CD14-positive monocyte (primary cell): ENCODE measurements at regions not wholly inside any gene's neighbourhood (a gene's known extent, or its start where the extent isn't known, plus 50 kb on each side); places are given as distances from the start of the nearest gene placed in this dataset.

ENCODE experiments used
- DNase-seq, 3 donors: peaks; one replicate each; pipeline ENCODE4 v3.0.0-alpha.2; 2011 to 2022
- H2AFZ ChIP-seq: 2 replicates; pipeline ENCODE4 v1.6.0; 2012; ENCODE audit warnings: mild to moderate bottlenecking, low read depth, low read length, inconsistent platforms; ENCODE audit not compliant: insufficient read depth, poor library complexity, severe bottlenecking
- H3K27ac ChIP-seq, 2 donors: 1 replicate in 1 of 2; 2 replicates in 1 of 2; pipeline ENCODE4 v1.5.1; 2012 to 2013; ENCODE audit warnings: low read length in 2 of 2, control low read depth in 1 of 2, inconsistent platforms in 1 of 2, low read depth in 1 of 2, mild to moderate bottlenecking in 1 of 2
- H3K27me3 ChIP-seq, 2 donors: one replicate each; pipeline versions ENCODE4 v1.6.0 to v1.6.1; 2011 to 2013; ENCODE audit warnings: low read length in 2 of 2; ENCODE audit not compliant: control insufficient read depth in 2 of 2, insufficient read depth in 2 of 2
- H3K36me3 ChIP-seq, 2 donors: replicated peaks in 1 of 2; 1 replicate in 1 of 2; 2 replicates in 1 of 2; pipeline versions ENCODE4 v1.5.1 to v1.6.1; 2012 to 2013; ENCODE audit warnings: low read length in 2 of 2, control low read depth in 1 of 2, inconsistent platforms in 1 of 2, mild to moderate bottlenecking in 1 of 2; ENCODE audit not compliant: insufficient read depth in 2 of 2, control insufficient read depth in 1 of 2
- H3K4me1 ChIP-seq, 2 donors: 1 replicate in 1 of 2; 2 replicates in 1 of 2; pipeline versions ENCODE4 v1.5.1 to v1.6.1; 2012 to 2013; ENCODE audit warnings: low read length in 2 of 2, control low read depth in 1 of 2, inconsistent platforms in 1 of 2, mild to moderate bottlenecking in 1 of 2, moderate library complexity in 1 of 2; ENCODE audit not compliant: insufficient read depth in 2 of 2, control insufficient read depth in 1 of 2
- H3K4me2 ChIP-seq: replicated peaks from 2 replicates; pipeline ENCODE3; 2012; ENCODE audit warnings: low read length, moderate library complexity, mild to moderate bottlenecking; ENCODE audit not compliant: poor library complexity, severe bottlenecking; ENCODE audit errors: extremely low read depth
- H3K4me3 ChIP-seq, 3 experiments: fragments of 200-600 bp in 1 of 3; sonication (generic) in 1 of 3; replicated peaks in 1 of 3; 1 replicate in 2 of 3; 2 replicates in 1 of 3; pipeline ENCODE4 v1.5.1; 2011 to 2013; ENCODE audit warnings: low read length in 3 of 3, mild to moderate bottlenecking in 3 of 3, control low read depth in 2 of 3, low read depth in 2 of 3, inconsistent platforms in 1 of 3, moderate library complexity in 1 of 3
- H3K79me2 ChIP-seq: 2 replicates; pipeline ENCODE4 v1.6.0; 2012; ENCODE audit warnings: mild to moderate bottlenecking, control low read depth, inconsistent platforms, low read length, moderate library complexity; ENCODE audit not compliant: insufficient read depth
- H3K9ac ChIP-seq: 2 replicates; pipeline ENCODE4 v1.6.0; 2017; ENCODE audit warnings: low read length, mild to moderate bottlenecking; ENCODE audit not compliant: insufficient read depth, poor library complexity, severe bottlenecking
- H3K9me3 ChIP-seq, 2 donors: replicated peaks in 1 of 2; 1 replicate in 1 of 2; 2 replicates in 1 of 2; pipeline versions ENCODE4 v1.5.1 to v1.6.1; 2012 to 2013; ENCODE audit warnings: low read length in 2 of 2, control low read depth in 1 of 2; ENCODE audit not compliant: control insufficient read depth in 1 of 2, insufficient read depth in 1 of 2
- H4K20me1 ChIP-seq: 2 replicates; pipeline ENCODE4 v1.6.0; 2012; ENCODE audit warnings: mild to moderate bottlenecking, low read length, control low read depth, moderate library complexity; ENCODE audit not compliant: insufficient read depth
- H3K27ac Mint-ChIP-seq, 7 donors: one replicate each; pipeline ENCODE4 v1.8.0; 2020; ENCODE audit warnings: mild to moderate bottlenecking in 7 of 7, mixed read lengths in 7 of 7, moderate library complexity in 6 of 7, inconsistent platforms in 2 of 7
- H3K27me3 Mint-ChIP-seq, 3 donors: one replicate each; pipeline ENCODE4 v1.8.0; 2021 to 2022; ENCODE audit warnings: low read depth in 3 of 3, mild to moderate bottlenecking in 3 of 3, mixed read lengths in 3 of 3, moderate library complexity in 3 of 3, inconsistent platforms in 1 of 3
- H3K36me3 Mint-ChIP-seq, 2 donors: one replicate each; pipeline ENCODE4 v1.8.0; 2020; ENCODE audit warnings: mixed read lengths in 2 of 2, inconsistent platforms in 1 of 2, mild to moderate bottlenecking in 1 of 2
- H3K4me1 Mint-ChIP-seq: one replicate; pipeline ENCODE4 v1.8.0; 2020; ENCODE audit warnings: mild to moderate bottlenecking, mixed read lengths
- H3K4me3 Mint-ChIP-seq, 2 donors: one replicate each; pipeline ENCODE4 v1.8.0; 2020; ENCODE audit warnings: mild to moderate bottlenecking in 2 of 2, mixed read lengths in 2 of 2, moderate library complexity in 1 of 2
- H3K9me3 Mint-ChIP-seq, 7 donors: one replicate each; pipeline ENCODE4 v1.8.0; 2020 to 2022; ENCODE audit warnings: mixed read lengths in 7 of 7, mild to moderate bottlenecking in 6 of 7, moderate library complexity in 6 of 7, inconsistent platforms in 2 of 7
- WGBS: methylation state at CpG from one replicate; pipeline ENCODE4 v1.1.5; 2013; ENCODE audit warnings: missing lambda C conversion rate; ENCODE audit not compliant: insufficient coverage; 5-methylcytosine and 5-hydroxymethylcytosine counted together
- intact Hi-C, 2 donors: fragments of 100-400 bp; cut with micrococcal nuclease; formaldehyde crosslinking; loops; one replicate each; pipeline versions ENCODE4 v1.15.0 to v1.15.1; 2023
- TF ChIP-seq, protein P1 (sequence below): fragments of 200-600 bp; IDR thresholded peaks from one replicate; pipeline ENCODE4 v1.8.0; 2022; ENCODE audit warnings: antibody characterized with exemption, mild to moderate bottlenecking

DNA sequence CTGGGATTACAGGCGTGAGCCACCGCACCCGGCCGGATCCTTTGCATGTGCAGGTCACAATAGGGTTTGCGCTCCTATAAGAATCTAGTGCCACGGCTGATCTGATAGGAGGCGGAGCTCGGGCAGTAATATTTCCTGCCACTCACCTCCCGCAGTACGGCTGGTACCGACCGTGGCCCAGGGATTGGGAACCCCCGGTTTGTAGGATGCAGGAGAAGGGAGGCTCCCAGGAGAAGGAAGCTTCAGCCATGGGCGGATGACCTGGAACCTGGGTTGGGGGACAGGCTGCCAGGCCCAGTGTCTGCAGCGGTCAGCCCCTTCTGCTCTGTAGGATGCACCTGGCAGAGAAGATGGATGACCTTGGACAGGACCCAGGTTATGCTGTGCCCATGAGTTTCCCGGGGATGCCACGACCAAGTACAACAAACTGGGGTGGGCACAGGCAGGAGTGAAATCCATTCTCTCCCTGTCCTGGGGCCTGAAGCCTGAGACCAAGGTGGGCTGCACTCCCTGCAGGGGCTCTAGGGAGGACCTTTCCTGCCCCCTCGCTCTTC is 818.9 kb downstream of the BRD1 start:
- Mint-ChIP-seq H3K4me3 (no peak overlapping the region), H3K36me3 (no peaks in the 10 kb centered on the region), H3K27me3 (peaks cover 1 to 5% (median 4%) of the 10 kb centered on the region in 3 donors), H3K4me1 (no peaks in the 10 kb centered on the region), H3K9me3 (peaks cover 0 to 16% (median 7%) of the 10 kb centered on the region in 7 donors), H3K27ac (no peak overlapping the region)
- Histone ChIP-seq H3K36me3 (no peaks in the 10 kb centered on the region), H2AFZ (no peak overlapping the region), H3K27me3 (no peaks in the 10 kb centered on the region), H4K20me1 (no peaks in the 10 kb centered on the region), H3K4me3 (no peak overlapping the region), H3K4me2 (no peak overlapping the region), H3K27ac (no peak overlapping the region), H3K9ac (no peak overlapping the region), H3K9me3 (peaks cover 7 to 8% of the 10 kb centered on the region in 2 donors), H3K79me2 (no peaks in the 10 kb centered on the region), H3K4me1 (no peaks in the 10 kb centered on the region)
- no peak for DNase-seq
- 94% methylated on average over 18 of the region's 18 CpGs for WGBS
- intact Hi-C loops = no loop called here
- TF ChIP-seq, protein P1, sequence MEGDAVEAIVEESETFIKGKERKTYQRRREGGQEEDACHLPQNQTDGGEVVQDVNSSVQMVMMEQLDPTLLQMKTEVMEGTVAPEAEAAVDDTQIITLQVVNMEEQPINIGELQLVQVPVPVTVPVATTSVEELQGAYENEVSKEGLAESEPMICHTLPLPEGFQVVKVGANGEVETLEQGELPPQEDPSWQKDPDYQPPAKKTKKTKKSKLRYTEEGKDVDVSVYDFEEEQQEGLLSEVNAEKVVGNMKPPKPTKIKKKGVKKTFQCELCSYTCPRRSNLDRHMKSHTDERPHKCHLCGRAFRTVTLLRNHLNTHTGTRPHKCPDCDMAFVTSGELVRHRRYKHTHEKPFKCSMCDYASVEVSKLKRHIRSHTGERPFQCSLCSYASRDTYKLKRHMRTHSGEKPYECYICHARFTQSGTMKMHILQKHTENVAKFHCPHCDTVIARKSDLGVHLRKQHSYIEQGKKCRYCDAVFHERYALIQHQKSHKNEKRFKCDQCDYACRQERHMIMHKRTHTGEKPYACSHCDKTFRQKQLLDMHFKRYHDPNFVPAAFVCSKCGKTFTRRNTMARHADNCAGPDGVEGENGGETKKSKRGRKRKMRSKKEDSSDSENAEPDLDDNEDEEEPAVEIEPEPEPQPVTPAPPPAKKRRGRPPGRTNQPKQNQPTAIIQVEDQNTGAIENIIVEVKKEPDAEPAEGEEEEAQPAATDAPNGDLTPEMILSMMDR = no peak

DNA sequence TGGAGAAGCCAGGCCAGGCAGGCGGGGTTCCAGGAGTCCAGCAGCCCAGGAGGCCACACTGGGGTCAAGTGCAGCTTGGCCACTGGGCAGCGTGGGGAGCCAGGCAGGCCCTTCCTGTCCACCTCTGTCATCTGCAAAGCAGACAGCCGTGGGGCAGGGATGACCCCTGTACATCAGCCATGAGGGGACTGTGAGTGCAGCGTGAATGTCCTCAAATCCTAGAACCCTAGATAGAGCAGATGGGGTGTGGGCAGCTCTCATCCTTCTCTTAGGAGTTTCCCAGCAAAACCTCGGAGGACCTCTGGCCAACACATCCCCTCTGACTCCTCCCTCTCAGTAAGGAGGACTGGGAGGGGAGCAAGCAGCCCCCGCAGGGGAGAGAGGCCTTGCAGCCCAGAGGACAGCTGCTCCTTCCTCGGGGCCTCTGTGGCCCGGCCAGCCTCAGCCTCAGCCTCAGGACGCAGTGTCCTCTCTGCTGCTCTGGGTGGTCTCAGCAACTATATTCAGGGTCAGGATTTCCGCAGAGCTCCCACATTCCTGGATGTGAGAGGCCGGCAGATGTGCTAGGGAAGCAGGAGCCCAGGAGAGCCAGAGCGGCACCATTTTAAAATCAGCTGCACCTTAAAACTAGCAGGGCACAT is 820.5 kb downstream of the BRD1 start:
- 91% methylated on average over 9 of the region's 12 CpGs for WGBS
- no peaks in the 10 kb centered on the region for H3K27me3 ChIP-seq
- H3K27me3 Mint-ChIP-seq = peaks cover 1 to 5% (median 4%) of the 10 kb centered on the region in 3 donors
- no peak for DNase-seq
- no peaks in the 10 kb centered on the region for H4K20me1 ChIP-seq
- peaks cover 7 to 12% of the 10 kb centered on the region in 2 donors for H3K9me3 ChIP-seq
- no peak overlapping the region for H3K4me2 ChIP-seq
- H3K4me1 Mint-ChIP-seq = no peaks in the 10 kb centered on the region
- no peaks in the 10 kb centered on the region for H3K36me3 Mint-ChIP-seq
- no peaks in the 10 kb centered on the region for H3K79me2 ChIP-seq
- intact Hi-C loops = no loop called here
- no peak overlapping the region for H3K4me3 Mint-ChIP-seq
- no peak overlapping the region for H3K27ac ChIP-seq
- H3K4me3 ChIP-seq = no peak overlapping the region
- H2AFZ ChIP-seq = no peak overlapping the region
- H3K9ac ChIP-seq = no peak overlapping the region
- TF ChIP-seq, protein P1 = no peak
- no peak overlapping the region for H3K27ac Mint-ChIP-seq
- no peaks in the 10 kb centered on the region for H3K4me1 ChIP-seq
- H3K9me3 Mint-ChIP-seq = peaks cover 4 to 21% (median 9%) of the 10 kb centered on the region in 7 donors
- no peaks in the 10 kb centered on the region for H3K36me3 ChIP-seq
